HepG2 (cell line): ENCODE measurements at regions not wholly inside any gene's neighbourhood (a gene's known extent, or its start where the extent isn't known, plus 50 kb on each side); places are given as distances from the start of the nearest gene placed in this dataset.

ENCODE experiments used
- CHD4 ChIP-seq: fragments of 200-600 bp; sonication (generic); IDR thresholded peaks from 2 replicates; pipeline ENCODE4 v1.7.0; 2017; ENCODE audit warnings: mild to moderate bottlenecking, low read length, borderline replicate concordance
- CTCF ChIP-seq: sonication (generic); formaldehyde crosslinking; IDR thresholded peaks from 2 replicates; pipeline ENCODE4 v1.5.0; 2020; ENCODE audit warnings: mild to moderate bottlenecking, missing genetic modification reagents, moderate library complexity
- ELF4 ChIP-seq: sonication (generic); formaldehyde crosslinking; IDR thresholded peaks from 2 replicates; pipeline ENCODE4 v1.5.0; 2020; ENCODE audit warnings: missing genetic modification reagents, mild to moderate bottlenecking, moderate library complexity, borderline replicate concordance
- SIN3A ChIP-seq: IDR thresholded peaks from 2 replicates; pipeline ENCODE4 v1.6.1; 2011; ENCODE audit warnings: low read depth, mild to moderate bottlenecking, control low read depth, low read length, borderline replicate concordance
- ZNF580 ChIP-seq: IDR thresholded peaks from 2 replicates; pipeline ENCODE4 v1.6.1; 2016; ENCODE audit warnings: low read depth, borderline replicate concordance

GRCh38 chr12:111038941-111039340, 118.6 kb upstream of the MYL2 start:
- no peak for TF ChIP-seq SIN3A
- TF ChIP-seq CHD4, result no peak
- TF ChIP-seq ZNF580 (CRISPR knock-in tag), result no peak
- no peak for TF ChIP-seq CTCF (CRISPR knock-in tag)
- TF ChIP-seq ELF4 (CRISPR knock-in tag), result no peak
